ENCODE measurements at regions not wholly inside any gene's neighbourhood (a gene's known extent, or its start where the extent isn't known, plus 50 kb on each side); places are given as distances from the start of the nearest gene placed in this dataset.

DNA sequence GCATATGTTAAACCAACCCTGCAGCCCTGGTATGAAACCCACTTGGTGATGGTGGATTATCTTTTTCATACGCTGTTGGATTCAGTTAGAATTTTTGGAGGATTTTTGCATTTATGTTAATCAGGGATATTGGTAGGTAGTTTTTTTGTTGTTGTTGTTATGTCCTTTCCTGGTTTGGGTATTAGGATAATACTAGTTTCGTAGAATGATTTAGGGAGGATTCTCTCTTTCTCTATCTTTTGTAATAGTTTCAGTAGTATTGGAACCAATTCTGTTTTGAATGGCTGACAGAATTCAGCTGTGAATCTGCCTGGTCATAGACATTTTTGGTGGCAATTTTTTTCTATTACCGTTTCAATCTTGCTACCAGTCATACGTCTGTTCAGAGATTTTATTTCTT, 305.4 kb downstream of the IDS start:
- Histone ChIP-seq H3K36me3 (no peaks in the 10 kb centered on the region), H3K4me3 (no peak overlapping the region), H3K27me3 (no peaks in the 10 kb centered on the region), H3K4me1 (no peaks in the 10 kb centered on the region), H3K9me3 (no peaks in the 10 kb centered on the region), H3K27ac (no peak overlapping the region)
- no peak for DNase-seq (ENCODE audit: low spot score in 2 of 2)
- intact Hi-C loops (cut with DNase I) = no loop called here
- TF ChIP-seq, protein P1, sequence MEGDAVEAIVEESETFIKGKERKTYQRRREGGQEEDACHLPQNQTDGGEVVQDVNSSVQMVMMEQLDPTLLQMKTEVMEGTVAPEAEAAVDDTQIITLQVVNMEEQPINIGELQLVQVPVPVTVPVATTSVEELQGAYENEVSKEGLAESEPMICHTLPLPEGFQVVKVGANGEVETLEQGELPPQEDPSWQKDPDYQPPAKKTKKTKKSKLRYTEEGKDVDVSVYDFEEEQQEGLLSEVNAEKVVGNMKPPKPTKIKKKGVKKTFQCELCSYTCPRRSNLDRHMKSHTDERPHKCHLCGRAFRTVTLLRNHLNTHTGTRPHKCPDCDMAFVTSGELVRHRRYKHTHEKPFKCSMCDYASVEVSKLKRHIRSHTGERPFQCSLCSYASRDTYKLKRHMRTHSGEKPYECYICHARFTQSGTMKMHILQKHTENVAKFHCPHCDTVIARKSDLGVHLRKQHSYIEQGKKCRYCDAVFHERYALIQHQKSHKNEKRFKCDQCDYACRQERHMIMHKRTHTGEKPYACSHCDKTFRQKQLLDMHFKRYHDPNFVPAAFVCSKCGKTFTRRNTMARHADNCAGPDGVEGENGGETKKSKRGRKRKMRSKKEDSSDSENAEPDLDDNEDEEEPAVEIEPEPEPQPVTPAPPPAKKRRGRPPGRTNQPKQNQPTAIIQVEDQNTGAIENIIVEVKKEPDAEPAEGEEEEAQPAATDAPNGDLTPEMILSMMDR (IDR thresholded peaks at IDR 0.05) = no peak

DNA sequence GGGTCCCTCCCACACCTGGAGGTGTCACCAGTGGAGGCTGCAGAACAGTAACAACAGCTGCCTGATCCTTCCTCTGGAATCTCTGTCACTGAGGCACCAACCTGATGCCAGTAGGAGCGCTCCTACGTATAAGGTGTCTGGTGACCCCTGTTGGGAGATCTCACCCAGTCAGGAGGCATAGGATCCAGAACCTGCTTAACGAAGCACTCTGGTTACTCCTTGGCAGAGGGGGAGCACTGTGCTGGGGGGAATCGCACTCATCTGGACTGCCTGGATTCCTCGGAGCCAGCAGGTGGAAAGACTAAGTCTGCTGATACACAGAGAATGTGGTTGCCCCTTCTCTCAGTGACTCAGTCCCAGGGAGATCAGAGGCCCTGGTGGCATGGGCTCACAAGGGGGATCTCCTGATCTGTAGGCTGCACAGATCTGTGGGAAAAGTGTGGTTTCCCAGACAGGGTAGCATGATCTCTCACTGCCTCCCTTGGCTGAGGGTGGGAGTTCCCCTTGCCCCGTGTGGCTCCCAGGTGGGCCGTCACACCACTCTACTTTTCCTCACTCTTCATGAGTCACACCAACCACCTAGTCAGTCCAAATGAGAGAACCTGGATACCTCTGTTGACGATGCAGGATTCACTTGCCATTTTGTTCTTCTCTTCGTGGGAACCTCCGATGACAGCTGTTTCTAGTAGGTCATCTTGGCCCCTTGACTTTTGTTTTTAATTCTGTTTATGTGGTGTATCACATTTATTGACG, 305.9 kb downstream of the IDS start:
- H3K9me3 ChIP-seq = no peaks in the 10 kb centered on the region
- no peak for DNase-seq (ENCODE audit: low spot score in 2 of 2)
- intact Hi-C loops (cut with DNase I) = no loop called here
- TF ChIP-seq, protein P1 (IDR thresholded peaks at IDR 0.05) = no peak
- no peaks in the 10 kb centered on the region for H3K27me3 ChIP-seq
- H3K27ac ChIP-seq = no peak overlapping the region
- H3K4me1 ChIP-seq = no peaks in the 10 kb centered on the region
- no peaks in the 10 kb centered on the region for H3K36me3 ChIP-seq
- H3K4me3 ChIP-seq = no peak overlapping the region

DNA sequence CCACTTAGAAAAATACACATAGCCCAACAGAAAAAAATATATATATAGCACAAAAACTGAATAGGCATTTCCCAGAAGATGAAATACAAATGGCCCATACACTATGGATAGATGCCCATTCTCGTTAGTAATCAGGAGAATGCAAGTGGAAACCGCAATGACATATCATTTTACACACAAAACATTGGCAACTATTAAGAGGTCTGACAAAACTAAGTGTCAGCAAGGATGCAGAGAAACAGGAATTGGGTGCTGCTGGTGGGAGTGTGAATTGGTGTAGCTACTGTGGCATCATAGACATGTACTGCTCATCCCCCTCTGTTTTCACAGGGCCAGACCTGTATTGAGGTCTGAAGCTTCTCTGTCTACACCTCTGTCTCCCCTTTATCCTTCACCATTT, 320.0 kb downstream of the IDS start:
- H3K27me3 ChIP-seq = no peaks in the 10 kb centered on the region
- H3K36me3 ChIP-seq = no peaks in the 10 kb centered on the region
- H3K4me1 ChIP-seq = no peaks in the 10 kb centered on the region
- TF ChIP-seq, protein P1 (IDR thresholded peaks at IDR 0.05) = no peak
- H3K27ac ChIP-seq = no peak overlapping the region
- intact Hi-C loops (cut with DNase I) = no loop called here
- no peak for DNase-seq (ENCODE audit: low spot score in 2 of 2)
- H3K9me3 ChIP-seq = no peaks in the 10 kb centered on the region
- no peak overlapping the region for H3K4me3 ChIP-seq

DNA sequence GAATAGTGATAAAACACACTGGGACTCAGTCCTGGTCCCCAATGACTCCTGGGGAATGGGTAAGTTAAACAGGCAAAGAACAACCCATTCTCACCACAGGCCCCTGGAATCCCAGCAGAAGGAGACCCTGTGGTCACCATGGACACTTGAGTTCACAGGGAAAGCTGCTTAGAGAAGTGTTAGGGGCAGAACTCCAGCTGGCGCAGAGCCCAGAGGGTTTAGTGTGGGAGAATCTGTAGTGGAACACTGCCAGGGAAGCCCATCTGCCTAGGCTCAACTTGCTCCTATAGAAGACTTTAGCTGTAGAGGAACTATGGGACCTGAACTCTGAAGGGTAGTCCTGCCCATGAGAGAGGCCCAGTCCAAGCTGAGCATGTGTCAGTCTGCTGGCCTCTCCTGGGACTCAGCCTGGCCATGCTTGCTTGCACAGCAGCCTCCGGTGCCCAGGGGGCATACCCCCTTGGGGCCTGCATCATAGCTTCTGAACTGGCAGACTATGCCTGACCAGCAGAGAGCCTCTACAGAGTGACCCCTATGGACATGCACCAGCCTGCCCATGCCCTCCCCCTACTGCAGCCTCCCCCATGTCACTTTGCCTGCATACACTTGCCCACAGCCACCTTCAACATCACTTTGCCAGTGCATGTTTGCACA, 343.5 kb downstream of the IDS start:
- no peaks in the 10 kb centered on the region for H3K36me3 ChIP-seq
- no peaks in the 10 kb centered on the region for H3K4me1 ChIP-seq
- intact Hi-C loops (cut with DNase I) = no loop called here
- no peak for DNase-seq (ENCODE audit: low spot score in 2 of 2)
- TF ChIP-seq, protein P1 (IDR thresholded peaks at IDR 0.05) = no peak
- H3K27ac ChIP-seq = no peak overlapping the region
- no peak overlapping the region for H3K4me3 ChIP-seq
- no peaks in the 10 kb centered on the region for H3K9me3 ChIP-seq
- no peaks in the 10 kb centered on the region for H3K27me3 ChIP-seq

DNA sequence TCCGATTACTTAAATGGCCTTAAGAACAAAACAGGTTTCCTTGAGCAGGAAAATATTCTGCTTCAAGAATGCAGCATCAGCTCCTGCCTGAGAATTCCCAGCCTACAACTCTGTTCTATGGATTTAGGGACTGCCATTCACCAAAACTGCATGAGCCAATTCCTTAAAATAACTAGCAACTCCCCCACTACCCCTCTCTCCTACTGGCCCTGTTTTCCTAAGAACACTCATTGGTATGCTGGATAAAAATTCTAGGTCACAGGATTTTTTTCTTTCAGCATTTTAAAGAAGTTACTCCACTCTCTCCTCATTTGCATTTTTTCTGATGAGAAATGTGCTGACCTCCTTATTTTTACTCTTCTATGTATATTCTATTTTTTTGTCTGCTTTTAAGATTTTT, 347.1 kb downstream of the IDS start:
- Histone ChIP-seq H3K36me3 (no peaks in the 10 kb centered on the region), H3K4me1 (no peaks in the 10 kb centered on the region), H3K9me3 (no peaks in the 10 kb centered on the region), H3K4me3 (no peak overlapping the region), H3K27ac (no peak overlapping the region), H3K27me3 (no peaks in the 10 kb centered on the region)
- TF ChIP-seq, protein P1 (IDR thresholded peaks at IDR 0.05) = no peak
- intact Hi-C loops (cut with DNase I) = no loop called here
- no peak for DNase-seq (ENCODE audit: low spot score in 2 of 2)
